Trophoblast cell (in vitro differentiated cells and primary cell): ENCODE measurements at regions not wholly inside any gene's neighbourhood (a gene's known extent, or its start where the extent isn't known, plus 50 kb on each side); places are given as distances from the start of the nearest gene placed in this dataset.

Source experiments
- DNase-seq, 2 donors: peaks; one replicate each; pipeline ENCODE4 v3.0.0-alpha.2; 2016
- H2AFZ ChIP-seq: 2 replicates; pipeline ENCODE4 v1.6.1; 2013; ENCODE audit warnings: low read length, moderate library complexity, mild to moderate bottlenecking; ENCODE audit not compliant: insufficient read depth, poor library complexity
- H2AK5ac ChIP-seq: 2 replicates; pipeline ENCODE4 v1.6.1; 2013; ENCODE audit warnings: mild to moderate bottlenecking, low read length
- H2BK120ac ChIP-seq: 2 replicates; pipeline ENCODE4 v1.6.1; 2013; ENCODE audit warnings: low read length, mild to moderate bottlenecking, moderate library complexity; ENCODE audit not compliant: insufficient read depth, poor library complexity
- H2BK12ac ChIP-seq: 2 replicates; pipeline ENCODE4 v1.6.1; 2013; ENCODE audit warnings: mild to moderate bottlenecking, low read length, moderate library complexity
- H2BK5ac ChIP-seq: 2 replicates; pipeline ENCODE4 v1.6.1; 2013; ENCODE audit warnings: low read length, low read depth, moderate library complexity, mild to moderate bottlenecking; ENCODE audit not compliant: poor library complexity
- H3K14ac ChIP-seq: 2 replicates; pipeline ENCODE4 v1.6.1; 2013; ENCODE audit warnings: mild to moderate bottlenecking, low read length
- H3K18ac ChIP-seq: 2 replicates; pipeline ENCODE4 v1.6.1; 2013; ENCODE audit warnings: mild to moderate bottlenecking, low read length
- H3K23ac ChIP-seq: 2 replicates; pipeline ENCODE4 v1.6.1; 2013; ENCODE audit warnings: low read length
- H3K27ac ChIP-seq: 2 replicates; pipeline ENCODE4 v1.5.1; 2013; ENCODE audit warnings: low read depth, mild to moderate bottlenecking, inconsistent platforms, low read length, moderate library complexity
- H3K27me3 ChIP-seq: 2 replicates; pipeline ENCODE4 v1.6.1; 2013; ENCODE audit warnings: inconsistent platforms, mild to moderate bottlenecking, low read length, moderate library complexity; ENCODE audit not compliant: insufficient read depth
- H3K36me3 ChIP-seq, 2 experiments: 1 replicate in 1 of 2; 2 replicates in 1 of 2; pipeline ENCODE4 v1.6.1; 2013; ENCODE audit warnings: low read length in 2 of 2, mild to moderate bottlenecking in 2 of 2, moderate library complexity in 1 of 2; ENCODE audit not compliant: insufficient read depth in 2 of 2, control insufficient read depth in 1 of 2
- H3K4ac ChIP-seq: 2 replicates; pipeline ENCODE4 v1.6.1; 2013; ENCODE audit warnings: low read depth, mild to moderate bottlenecking, low read length, moderate library complexity
- H3K4me1 ChIP-seq, 2 experiments: 1 replicate in 1 of 2; 2 replicates in 1 of 2; pipeline ENCODE4 v1.6.1; 2013; ENCODE audit warnings: low read length in 2 of 2, mild to moderate bottlenecking in 2 of 2, moderate library complexity in 1 of 2; ENCODE audit not compliant: insufficient read depth in 2 of 2, control insufficient read depth in 1 of 2
- H3K4me2 ChIP-seq: 2 replicates; pipeline ENCODE4 v1.6.1; 2013; ENCODE audit warnings: inconsistent platforms, mild to moderate bottlenecking, low read length, moderate library complexity
- H3K4me3 ChIP-seq: 2 replicates; pipeline ENCODE4 v1.5.1; 2013; ENCODE audit warnings: mild to moderate bottlenecking, low read depth, low read length, inconsistent platforms
- H3K79me1 ChIP-seq: one replicate; pipeline ENCODE4 v1.6.1; 2013; ENCODE audit warnings: low read length
- H3K79me2 ChIP-seq: 2 replicates; pipeline ENCODE4 v1.6.1; 2013; ENCODE audit warnings: low read length, mild to moderate bottlenecking; ENCODE audit not compliant: control insufficient read depth, insufficient read depth, poor library complexity
- H3K9ac ChIP-seq: 2 replicates; pipeline ENCODE4 v1.6.1; 2013; ENCODE audit warnings: mild to moderate bottlenecking, low read length
- H3K9me3 ChIP-seq: 2 replicates; pipeline ENCODE4 v1.6.1; 2013; ENCODE audit warnings: low read depth, mild to moderate bottlenecking, control low read depth, inconsistent platforms, low read length; ENCODE audit not compliant: insufficient read depth
- H4K12ac ChIP-seq: 2 replicates; pipeline ENCODE4 v1.6.1; 2013; ENCODE audit warnings: low read depth, mild to moderate bottlenecking, low read length, moderate library complexity
- H4K8ac ChIP-seq: 2 replicates; pipeline ENCODE4 v1.6.1; 2013; ENCODE audit warnings: low read depth, mild to moderate bottlenecking, low read length, moderate library complexity
- H4K91ac ChIP-seq: one replicate; pipeline ENCODE4 v1.6.1; 2013; ENCODE audit warnings: low read depth, mild to moderate bottlenecking, low read length, moderate library complexity
- WGBS: extraction: QIAGEN DNeasy Blood & Tissue Kit; methylation state at CpG from one replicate; pipeline ENCODE4 v1.1.7; 2013; ENCODE audit warnings: missing lambda C conversion rate; ENCODE audit not compliant: insufficient read length, insufficient coverage; ENCODE audit errors: extremely low coverage; 5-methylcytosine and 5-hydroxymethylcytosine counted together

GRCh38 chr18:4587204-4587603 is 132.1 kb upstream of the DLGAP1 start:
- Histone ChIP-seq H4K8ac (no peak overlapping the region), H2BK5ac (no peak overlapping the region), H3K27me3 (no peaks in the 10 kb centered on the region), H3K18ac (no peak overlapping the region), H3K9me3 (no peaks in the 10 kb centered on the region), H3K36me3 (no peaks in the 10 kb centered on the region), H3K4me3 (no peak overlapping the region), H2BK12ac (no peak overlapping the region), H2AK5ac (no peak overlapping the region), H3K4ac (no peak overlapping the region), H2AFZ (no peak overlapping the region), H3K79me1 (no peaks in the 10 kb centered on the region), H3K79me2 (no peaks in the 10 kb centered on the region), H3K23ac (no peak overlapping the region), H4K91ac (no peak overlapping the region), H3K4me1 (no peaks in the 10 kb centered on the region), H3K27ac (no peak overlapping the region), H3K4me2 (no peak overlapping the region), H4K12ac (no peak overlapping the region), H3K14ac (no peak overlapping the region), H2BK120ac (no peak overlapping the region), H3K9ac (no peak overlapping the region)
- no peak for DNase-seq

GRCh38 chr18:4586731-4587130 is 131.6 kb upstream of the DLGAP1 start:
- no peak overlapping the region for H3K4me3 ChIP-seq
- no peaks in the 10 kb centered on the region for H3K27me3 ChIP-seq
- H3K79me1 ChIP-seq: no peaks in the 10 kb centered on the region
- H3K4ac ChIP-seq: no peak overlapping the region
- no peak overlapping the region for H2AFZ ChIP-seq
- no peak overlapping the region for H3K4me2 ChIP-seq
- H3K4me1 ChIP-seq: no peaks in the 10 kb centered on the region
- no peaks in the 10 kb centered on the region for H3K79me2 ChIP-seq
- no peak overlapping the region for H3K14ac ChIP-seq
- no peak for DNase-seq
- H3K18ac ChIP-seq: no peak overlapping the region
- H2BK5ac ChIP-seq: no peak overlapping the region
- no peak overlapping the region for H2BK120ac ChIP-seq
- no peaks in the 10 kb centered on the region for H3K9me3 ChIP-seq
- no peak overlapping the region for H3K23ac ChIP-seq
- H3K9ac ChIP-seq: no peak overlapping the region
- no peaks in the 10 kb centered on the region for H3K36me3 ChIP-seq
- no peak overlapping the region for H4K91ac ChIP-seq
- H4K12ac ChIP-seq: no peak overlapping the region
- no peak overlapping the region for H2AK5ac ChIP-seq
- H3K27ac ChIP-seq: no peak overlapping the region
- no CpG with 5 or more reads among the region's 2 CpGs for WGBS
- no peak overlapping the region for H4K8ac ChIP-seq
- H2BK12ac ChIP-seq: no peak overlapping the region

- no peak overlapping the region for H3K23ac ChIP-seq
- no peak overlapping the region for H2BK12ac ChIP-seq
- H2AFZ ChIP-seq: no peak overlapping the region
- no peak overlapping the region for H3K14ac ChIP-seq
- H3K4me1 ChIP-seq: no peaks in the 10 kb centered on the region
- H3K79me2 ChIP-seq: no peaks in the 10 kb centered on the region
- H4K91ac ChIP-seq: no peak overlapping the region
- H3K4ac ChIP-seq: no peak overlapping the region
- no peak overlapping the region for H2BK5ac ChIP-seq
- no peak for DNase-seq
- H3K18ac ChIP-seq: no peak overlapping the region
- WGBS: no CpG with 5 or more reads among the region's 3 CpGs
- no peaks in the 10 kb centered on the region for H3K36me3 ChIP-seq
- no peak overlapping the region for H3K27ac ChIP-seq
- H2AK5ac ChIP-seq: no peak overlapping the region
- H2BK120ac ChIP-seq: no peak overlapping the region
- H3K27me3 ChIP-seq: no peaks in the 10 kb centered on the region
- no peak overlapping the region for H3K4me3 ChIP-seq
- no peak overlapping the region for H4K8ac ChIP-seq
- no peak overlapping the region for H4K12ac ChIP-seq
- no peak overlapping the region for H3K4me2 ChIP-seq
- no peaks in the 10 kb centered on the region for H3K79me1 ChIP-seq
- peaks cover 3% of the 10 kb centered on the region for H3K9me3 ChIP-seq
- no peak overlapping the region for H3K9ac ChIP-seq
These were observed 127.6 kb upstream of the DLGAP1 start for GRCh38 chr18:4582431-4583335.

GRCh38 chr18:4581966-4582365 is 126.9 kb upstream of the DLGAP1 start:
- Histone ChIP-seq H3K27ac (no peak overlapping the region), H3K4me1 (no peaks in the 10 kb centered on the region), H3K36me3 (no peaks in the 10 kb centered on the region), H2BK12ac (no peak overlapping the region), H4K12ac (no peak overlapping the region), H4K91ac (no peak overlapping the region), H3K14ac (no peak overlapping the region), H2AFZ (no peak overlapping the region), H2AK5ac (no peak overlapping the region), H3K9ac (no peak overlapping the region), H3K4me2 (no peak overlapping the region), H3K27me3 (no peaks in the 10 kb centered on the region), H3K18ac (no peak overlapping the region), H2BK120ac (no peak overlapping the region), H3K79me1 (no peaks in the 10 kb centered on the region), H3K23ac (no peak overlapping the region), H3K79me2 (no peaks in the 10 kb centered on the region), H2BK5ac (no peak overlapping the region), H4K8ac (no peak overlapping the region), H3K4me3 (no peak overlapping the region), H3K9me3 (peaks cover 3% of the 10 kb centered on the region), H3K4ac (no peak overlapping the region)
- no peak for DNase-seq
- no CpG with 5 or more reads among the region's 2 CpGs for WGBS
